SK-N-SH (cell line): ENCODE measurements at regions not wholly inside any gene's neighbourhood (a gene's known extent, or its start where the extent isn't known, plus 50 kb on each side); places are given as distances from the start of the nearest gene placed in this dataset.

Experiments
- CHD2 ChIP-seq: fragments of 150-350 bp; IDR thresholded peaks from 2 replicates; pipeline ENCODE4 v1.6.1; 2018; ENCODE audit warnings: low read length; ENCODE audit not compliant: partially characterized antibody
- CTCF ChIP-seq: fragments of 200-600 bp; sonication (generic); IDR thresholded peaks from 2 replicates; pipeline ENCODE4 v1.6.1; 2017; ENCODE audit warnings: antibody characterized with exemption, mild to moderate bottlenecking, moderate library complexity
- EP300 ChIP-seq, 2 experiments: IDR thresholded peaks; 2 replicates each; pipeline versions ENCODE4 v1.4.0 to v1.6.1; 2012; ENCODE audit warnings: borderline replicate concordance in 1 of 2, low read depth in 1 of 2, low read length in 1 of 2
- FOSL2 ChIP-seq: IDR thresholded peaks from 2 replicates; pipeline ENCODE4 v1.4.0; 2012; ENCODE audit warnings: low read depth, mild to moderate bottlenecking, moderate library complexity, borderline replicate concordance
- FOXJ3 ChIP-seq: sonication (generic); formaldehyde crosslinking; IDR thresholded peaks from 2 replicates; pipeline ENCODE4 v1.5.1; 2020; ENCODE audit warnings: mild to moderate bottlenecking, missing genetic modification reagents
- NFIC ChIP-seq: IDR thresholded peaks from 2 replicates; pipeline ENCODE4 v1.4.0; 2012; ENCODE audit warnings: borderline replicate concordance
- POLR2AphosphoS5 ChIP-seq: IDR thresholded peaks from 2 replicates; pipeline ENCODE4 v1.6.1; 2012; ENCODE audit warnings: low read depth, low read length
- RAD21 ChIP-seq: IDR thresholded peaks from 2 replicates; pipeline ENCODE4 v1.6.1; 2012; ENCODE audit warnings: mild to moderate bottlenecking, low read length
- TAF1 ChIP-seq: IDR thresholded peaks from 2 replicates; pipeline ENCODE4 v1.6.1; 2012; ENCODE audit warnings: low read depth, mild to moderate bottlenecking, low read length, moderate library complexity, borderline replicate concordance
- USF1 ChIP-seq: IDR thresholded peaks from 2 replicates; pipeline ENCODE4 v1.4.0; 2012; ENCODE audit warnings: low read depth, borderline replicate concordance
- USF2 ChIP-seq: fragments of 150-350 bp; IDR thresholded peaks from 2 replicates; pipeline ENCODE4 v1.6.1; 2017; ENCODE audit warnings: antibody characterized with exemption, low read length, low read depth, borderline replicate concordance

- no peak for TF ChIP-seq RAD21
- TF ChIP-seq EP300 (IDR thresholded peaks at IDR 0.05; ENCODE audit: borderline replicate concordance in 1 of 2, low read depth in 1 of 2, low read length in 1 of 2) = no peak
- no peak for TF ChIP-seq CHD2
- TF ChIP-seq POLR2AphosphoS5 = no peak
- TF ChIP-seq CTCF = no peak
- TF ChIP-seq TAF1 = no peak
- TF ChIP-seq FOXJ3 (CRISPR knock-in tag) = no peak
- TF ChIP-seq NFIC = no peak
- no peak for TF ChIP-seq FOSL2
- TF ChIP-seq USF1 = no peak
- no peak for TF ChIP-seq USF2
These were observed 316.8 kb downstream of the TTLL7 start for GRCh38 chr1:83682132-83682531.
